ENCODE measurements at regions not wholly inside any gene's neighbourhood (a gene's known extent, or its start where the extent isn't known, plus 50 kb on each side); places are given as distances from the start of the nearest gene placed in this dataset.

DNA sequence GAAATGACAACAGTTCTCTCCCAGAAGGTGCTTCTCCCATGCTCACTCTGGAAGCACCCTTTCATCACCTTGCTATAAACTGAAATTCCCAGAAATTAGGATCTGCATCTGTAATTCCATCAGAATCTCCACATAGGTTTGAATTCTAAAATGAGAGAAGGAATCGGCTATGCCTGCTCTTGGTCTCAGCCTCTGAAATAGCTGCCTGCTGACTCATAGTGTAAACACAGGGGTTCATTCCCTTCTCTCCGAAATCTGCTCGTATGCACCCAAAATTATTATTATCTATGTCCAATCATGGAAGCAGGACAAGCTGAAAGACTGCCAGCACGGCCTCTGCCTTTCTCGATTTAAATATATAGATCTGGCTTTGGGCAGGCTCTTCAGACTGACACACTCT is 74.6 kb upstream of the TAB2 start (continued):
- TF ChIP-seq JUND (IDR thresholded peaks at IDR 0.05; ENCODE audit: borderline replicate concordance, low read depth, low read length) (peak; percentile 89), JUND (tag; IDR thresholded peaks at IDR 0.05; ENCODE audit: borderline replicate concordance, low read depth, low read length) (peak; percentile 87; the same call in 2 of the 3 replicates), ILK (tag; IDR thresholded peaks at IDR 0.05; ENCODE audit: borderline replicate concordance, low read depth) (no peak), JUN (IDR thresholded peaks at IDR 0.05; ENCODE audit: borderline replicate concordance, low read depth, low read length) (peak; percentile 58; the same call in 1 of the 2 replicates), JUN (CRISPR knock-in tag; IDR thresholded peaks at IDR 0.05; ENCODE audit: borderline replicate concordance) (no peak), NRF1 (conservative IDR thresholded peaks at IDR 0.05 in 1 of 2, IDR thresholded peaks at IDR 0.05 in 1 of 2) (no peak), POLR3G (IDR thresholded peaks at IDR 0.05; ENCODE audit: extremely low read depth, insufficient read length, insufficient replicate concordance) (no peak), ZNF3 (CRISPR knock-in tag; IDR thresholded peaks at IDR 0.05) (no peak), ZNF75A (CRISPR knock-in tag; IDR thresholded peaks at IDR 0.05) (no peak), ZNF695 (CRISPR knock-in tag; IDR thresholded peaks at IDR 0.05) (no peak), NFE2 (IDR thresholded peaks at IDR 0.05; ENCODE audit: low read depth) (0 out of 2 replicates have a peak, but pooled peaks have one; percentile 25)
- TF ChIP-seq, protein P1, sequence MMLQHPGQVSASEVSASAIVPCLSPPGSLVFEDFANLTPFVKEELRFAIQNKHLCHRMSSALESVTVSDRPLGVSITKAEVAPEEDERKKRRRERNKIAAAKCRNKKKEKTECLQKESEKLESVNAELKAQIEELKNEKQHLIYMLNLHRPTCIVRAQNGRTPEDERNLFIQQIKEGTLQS (IDR thresholded peaks at IDR 0.05) = peak; percentile 58; the same call in 1 of the 2 replicates
- TF ChIP-seq, protein P1 (CRISPR knock-in tag; conservative IDR thresholded peaks at IDR 0.05) = no peak
- TF ChIP-seq, protein P2, sequence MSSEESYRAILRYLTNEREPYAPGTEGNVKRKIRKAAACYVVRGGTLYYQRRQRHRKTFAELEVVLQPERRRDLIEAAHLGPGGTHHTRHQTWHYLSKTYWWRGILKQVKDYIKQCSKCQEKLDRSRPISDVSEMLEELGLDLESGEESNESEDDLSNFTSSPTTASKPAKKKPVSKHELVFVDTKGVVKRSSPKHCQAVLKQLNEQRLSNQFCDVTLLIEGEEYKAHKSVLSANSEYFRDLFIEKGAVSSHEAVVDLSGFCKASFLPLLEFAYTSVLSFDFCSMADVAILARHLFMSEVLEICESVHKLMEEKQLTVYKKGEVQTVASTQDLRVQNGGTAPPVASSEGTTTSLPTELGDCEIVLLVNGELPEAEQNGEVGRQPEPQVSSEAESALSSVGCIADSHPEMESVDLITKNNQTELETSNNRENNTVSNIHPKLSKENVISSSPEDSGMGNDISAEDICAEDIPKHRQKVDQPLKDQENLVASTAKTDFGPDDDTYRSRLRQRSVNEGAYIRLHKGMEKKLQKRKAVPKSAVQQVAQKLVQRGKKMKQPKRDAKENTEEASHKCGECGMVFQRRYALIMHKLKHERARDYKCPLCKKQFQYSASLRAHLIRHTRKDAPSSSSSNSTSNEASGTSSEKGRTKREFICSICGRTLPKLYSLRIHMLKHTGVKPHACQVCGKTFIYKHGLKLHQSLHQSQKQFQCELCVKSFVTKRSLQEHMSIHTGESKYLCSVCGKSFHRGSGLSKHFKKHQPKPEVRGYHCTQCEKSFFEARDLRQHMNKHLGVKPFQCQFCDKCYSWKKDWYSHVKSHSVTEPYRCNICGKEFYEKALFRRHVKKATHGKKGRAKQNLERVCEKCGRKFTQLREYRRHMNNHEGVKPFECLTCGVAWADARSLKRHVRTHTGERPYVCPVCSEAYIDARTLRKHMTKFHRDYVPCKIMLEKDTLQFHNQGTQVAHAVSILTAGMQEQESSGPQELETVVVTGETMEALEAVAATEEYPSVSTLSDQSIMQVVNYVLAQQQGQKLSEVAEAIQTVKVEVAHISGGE (CRISPR knock-in tag; IDR thresholded peaks at IDR 0.05) = no peak
